ENCODE measurements at regions not wholly inside any gene's neighbourhood (a gene's known extent, or its start where the extent isn't known, plus 50 kb on each side); places are given as distances from the start of the nearest gene placed in this dataset.

DNA sequence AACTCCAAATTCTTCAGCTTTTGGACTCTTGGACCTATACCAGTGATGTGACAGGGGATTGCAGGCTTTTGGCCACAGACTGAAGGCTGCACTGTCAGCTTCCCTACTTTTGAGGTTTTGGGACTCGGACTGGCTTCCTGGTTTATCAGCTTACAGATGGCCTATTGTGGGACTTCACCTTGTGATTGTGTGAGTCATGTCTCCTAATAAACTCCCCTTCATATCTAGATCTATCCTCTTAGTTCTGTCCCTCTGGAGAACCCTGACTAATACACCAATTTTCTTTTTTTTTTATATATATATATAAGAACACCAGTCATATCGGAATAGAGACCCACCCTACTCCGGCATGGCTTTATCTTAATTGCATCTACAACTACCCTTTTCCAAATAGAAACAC lies 166.8 kb downstream of the ETV1 start:
- no peak for DNase-seq

DNA sequence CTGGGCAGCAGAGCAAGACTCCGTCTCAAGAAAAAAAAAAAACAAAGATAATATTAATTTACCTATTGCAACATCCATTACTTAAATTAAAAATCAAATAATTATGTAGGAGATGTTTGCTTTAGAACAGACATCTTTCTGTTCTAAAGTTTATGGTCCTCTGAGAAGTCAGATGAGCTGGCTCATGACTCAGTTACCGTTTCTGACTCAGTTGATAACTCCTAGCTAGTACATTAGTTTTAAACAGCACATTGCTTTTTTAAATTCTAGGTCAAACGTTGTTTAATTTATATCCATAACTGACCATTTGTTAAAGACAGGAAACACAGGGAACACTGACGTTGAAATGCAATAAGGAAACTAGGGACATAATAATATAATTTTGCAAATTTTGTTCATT lies 162.7 kb downstream of the ETV1 start:
- no peak for DNase-seq

- no peak for DNase-seq
Measured at GRCh38 chr7:13827716-13828115, 161.8 kb downstream of the ETV1 start.

GRCh38 chr7:13829231-13829630 lies 160.2 kb downstream of the ETV1 start:
- peak; percentile 37 for DNase-seq

GRCh38 chr7:13829914-13830900 lies 159.3 kb downstream of the ETV1 start:
- DNase-seq, result peak; percentile 80

- DNase-seq, result no peak
Measured at GRCh38 chr7:13832346-13832745, 157.1 kb downstream of the ETV1 start.

DNA sequence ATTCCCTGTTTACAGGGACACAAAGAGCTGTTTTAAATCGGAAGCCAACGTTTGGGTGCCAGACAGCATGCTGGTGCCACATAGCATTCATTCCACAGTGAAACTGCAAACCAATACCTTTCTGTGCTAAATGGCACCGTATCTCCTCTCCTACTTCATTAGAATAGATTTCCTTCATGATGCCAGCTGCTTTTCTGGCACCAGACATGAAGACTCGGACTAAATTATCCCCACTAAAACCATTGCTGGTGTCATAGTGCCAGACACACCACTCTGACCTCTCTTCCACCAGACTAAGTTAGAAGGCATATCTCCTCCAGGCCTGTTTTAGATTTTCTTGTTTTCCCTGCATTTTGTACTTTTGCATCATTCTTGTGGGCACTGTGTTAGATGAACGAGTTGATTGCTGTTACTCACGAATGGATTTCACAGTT lies 155.1 kb downstream of the ETV1 start:
- DNase-seq, result no peak

DNA sequence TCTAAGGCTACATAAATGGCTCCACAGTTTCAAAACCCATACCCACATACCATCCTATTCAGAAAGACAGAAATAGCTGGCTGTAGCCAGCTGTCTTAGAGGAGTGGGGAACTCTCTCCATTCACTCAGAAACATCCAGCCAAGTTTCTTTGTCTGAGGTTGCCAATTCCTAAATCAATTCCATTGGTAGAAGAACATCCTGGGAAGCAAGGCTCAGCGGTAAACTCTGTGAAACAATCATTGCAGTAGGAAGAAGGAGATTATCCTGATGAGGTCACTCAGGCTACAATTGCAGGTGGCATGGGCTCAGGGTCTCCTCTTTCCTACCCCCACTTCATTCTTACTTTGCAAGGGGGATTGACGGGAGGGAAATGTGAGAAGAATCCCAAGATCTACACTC lies 154.0 kb downstream of the ETV1 start:
- no peak for DNase-seq

DNA sequence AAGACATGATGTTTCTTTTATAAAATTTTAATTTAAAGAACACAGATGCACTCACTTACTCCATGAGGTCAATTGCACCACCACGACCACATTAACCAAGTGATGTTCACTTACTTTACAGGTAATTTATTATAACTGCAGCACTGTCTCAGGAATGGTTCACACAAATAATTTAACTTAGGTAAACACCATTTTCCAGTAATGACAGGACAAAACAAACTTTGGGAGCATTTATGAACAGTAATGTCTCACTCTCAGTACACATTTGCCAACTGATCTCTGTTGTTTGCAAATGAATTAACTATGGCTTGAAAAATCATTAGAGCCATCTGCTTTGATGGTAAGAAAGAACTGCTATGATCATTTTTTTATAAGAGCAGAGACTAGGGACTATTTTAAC lies 150.4 kb downstream of the ETV1 start:
- no peak for DNase-seq
